DOHH2 (cell line): ENCODE measurements at regions not wholly inside any gene's neighbourhood (a gene's known extent, or its start where the extent isn't known, plus 50 kb on each side); places are given as distances from the start of the nearest gene placed in this dataset.
"Not testable (repeated sequence)": the region's sequence is repeated elsewhere in the genome, so short reads cannot be mapped to it uniquely, and the experiment has no call there.

Experiments used
- EZH2phosphoT487 ChIP-seq: fragments of 200-600 bp; sonication (generic); IDR thresholded peaks from 2 replicates; pipeline ENCODE4 v1.6.1; 2017; ENCODE audit warnings: borderline replicate concordance, mild to moderate bottlenecking, antibody characterized with exemption, low read length, moderate library complexity, mixed read lengths
- TF ChIP-seq, protein P1 (sequence below): fragments of 200-600 bp; sonication (generic); IDR thresholded peaks from one replicate; pipeline ENCODE4 v1.5.1; 2014; ENCODE audit warnings: antibody characterized with exemption, mild to moderate bottlenecking, low read depth, low read length; ENCODE audit not compliant: poor library complexity, severe bottlenecking

DNA sequence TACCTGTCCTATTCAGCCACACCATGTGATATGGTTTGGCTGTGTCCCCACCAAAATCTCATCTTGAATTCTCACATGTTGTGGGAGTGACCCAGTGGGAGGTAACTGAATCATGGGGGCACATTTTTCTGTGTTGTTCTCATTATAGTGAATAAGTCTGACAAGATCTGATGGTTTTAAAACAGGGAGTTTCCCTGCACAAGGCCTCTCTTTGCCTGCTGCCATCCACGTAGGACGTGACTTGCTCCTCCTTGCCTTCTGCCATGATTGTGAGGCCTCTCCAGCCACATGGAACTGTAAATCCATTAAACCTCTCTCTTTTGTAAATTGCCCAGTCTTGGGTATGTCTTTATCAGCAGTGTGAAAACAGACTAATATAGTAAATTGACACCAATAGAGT lies 117.7 kb downstream of the ENC1 start:
- TF ChIP-seq, protein P1, sequence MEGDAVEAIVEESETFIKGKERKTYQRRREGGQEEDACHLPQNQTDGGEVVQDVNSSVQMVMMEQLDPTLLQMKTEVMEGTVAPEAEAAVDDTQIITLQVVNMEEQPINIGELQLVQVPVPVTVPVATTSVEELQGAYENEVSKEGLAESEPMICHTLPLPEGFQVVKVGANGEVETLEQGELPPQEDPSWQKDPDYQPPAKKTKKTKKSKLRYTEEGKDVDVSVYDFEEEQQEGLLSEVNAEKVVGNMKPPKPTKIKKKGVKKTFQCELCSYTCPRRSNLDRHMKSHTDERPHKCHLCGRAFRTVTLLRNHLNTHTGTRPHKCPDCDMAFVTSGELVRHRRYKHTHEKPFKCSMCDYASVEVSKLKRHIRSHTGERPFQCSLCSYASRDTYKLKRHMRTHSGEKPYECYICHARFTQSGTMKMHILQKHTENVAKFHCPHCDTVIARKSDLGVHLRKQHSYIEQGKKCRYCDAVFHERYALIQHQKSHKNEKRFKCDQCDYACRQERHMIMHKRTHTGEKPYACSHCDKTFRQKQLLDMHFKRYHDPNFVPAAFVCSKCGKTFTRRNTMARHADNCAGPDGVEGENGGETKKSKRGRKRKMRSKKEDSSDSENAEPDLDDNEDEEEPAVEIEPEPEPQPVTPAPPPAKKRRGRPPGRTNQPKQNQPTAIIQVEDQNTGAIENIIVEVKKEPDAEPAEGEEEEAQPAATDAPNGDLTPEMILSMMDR, result not testable (repeated sequence)
- not testable (repeated sequence) for TF ChIP-seq EZH2phosphoT487
